ENCODE measurements at regions not wholly inside any gene's neighbourhood (a gene's known extent, or its start where the extent isn't known, plus 50 kb on each side); places are given as distances from the start of the nearest gene placed in this dataset.

- H3K4me3 ChIP-seq (ENCODE audit: low read length), result no peak overlapping the region
- DNase-seq (ENCODE audit: low read depth), result no peak
- TF ChIP-seq CTCF (IDR thresholded peaks at IDR 0.05; ENCODE audit: insufficient read depth, low read depth, low read length, missing control alignments), result no peak
These were observed 323.7 kb downstream of the THBS2 start for GRCh38 chr6:168929871-168930450.

GRCh38 chr6:168928012-168928411 lies 325.6 kb downstream of the THBS2 start:
- H3K4me3 ChIP-seq (ENCODE audit: low read length), result no peak overlapping the region
- DNase-seq (ENCODE audit: low read depth), result no peak

GRCh38 chr6:168927026-168927425 lies 326.6 kb downstream of the THBS2 start:
- DNase-seq (ENCODE audit: low read depth), result no peak
- H3K4me3 ChIP-seq (ENCODE audit: low read length), result no peak overlapping the region
- no peak for TF ChIP-seq CTCF (IDR thresholded peaks at IDR 0.05; ENCODE audit: insufficient read depth, low read depth, low read length, missing control alignments)

More at GRCh38 chr6:168928012-168928411, 325.6 kb downstream of the THBS2 start:
- no peak for TF ChIP-seq CTCF (IDR thresholded peaks at IDR 0.05; ENCODE audit: insufficient read depth, low read depth, low read length, missing control alignments)

GRCh38 chr6:168926306-168926705 lies 327.3 kb downstream of the THBS2 start:
- no peak overlapping the region for H3K4me3 ChIP-seq (ENCODE audit: low read length)
- no peak for TF ChIP-seq CTCF (IDR thresholded peaks at IDR 0.05; ENCODE audit: insufficient read depth, low read depth, low read length, missing control alignments)
- DNase-seq (ENCODE audit: low read depth), result no peak

- TF ChIP-seq CTCF (IDR thresholded peaks at IDR 0.05; ENCODE audit: insufficient read depth, low read depth, low read length, missing control alignments), result no peak
- H3K4me3 ChIP-seq (ENCODE audit: low read length), result no peak overlapping the region
- no peak for DNase-seq (ENCODE audit: low read depth)
These were observed 328.0 kb downstream of the THBS2 start for GRCh38 chr6:168925671-168926070.

GRCh38 chr6:168923171-168923570 lies 330.5 kb downstream of the THBS2 start:
- no peak for DNase-seq (ENCODE audit: low read depth)
- no peak for TF ChIP-seq CTCF (IDR thresholded peaks at IDR 0.05; ENCODE audit: insufficient read depth, low read depth, low read length, missing control alignments)
- no peak overlapping the region for H3K4me3 ChIP-seq (ENCODE audit: low read length)

- TF ChIP-seq CTCF (IDR thresholded peaks at IDR 0.05; ENCODE audit: insufficient read depth, low read depth, low read length, missing control alignments), result no peak
- DNase-seq (ENCODE audit: low read depth), result no peak
- no peak overlapping the region for H3K4me3 ChIP-seq (ENCODE audit: low read length)
These were observed 331.2 kb downstream of the THBS2 start for GRCh38 chr6:168922436-168922835.

Data from epithelial cell of esophagus (primary cell).